Neural cell (in vitro differentiated cells): ENCODE measurements at regions not wholly inside any gene's neighbourhood (a gene's known extent, or its start where the extent isn't known, plus 50 kb on each side); places are given as distances from the start of the nearest gene placed in this dataset.
A peak's percentile ranks its signal among the peaks of the same experiment; 100 is the strongest.

ENCODE experiments used
- H2AFZ ChIP-seq: fragments of 200-600, 300-800 bp; sonication (generic), shearing (Covaris generic); 2 replicates; pipeline ENCODE4 v1.6.0; 2014; ENCODE audit warnings: low read depth, mild to moderate bottlenecking, antibody characterized with exemption, low read length, moderate library complexity
- H3F3A ChIP-seq: fragments of 200-600 bp; shearing (Covaris generic); 2 replicates; pipeline ENCODE4 v1.6.1; 2016; ENCODE audit warnings: mild to moderate bottlenecking, moderate library complexity, mixed read lengths, antibody characterized with exemption, low read length; ENCODE audit not compliant: insufficient read depth, poor library complexity, severe bottlenecking
- H3K27ac ChIP-seq: fragments of 200-600, 300-800 bp; sonication (generic), shearing (Covaris generic); 2 replicates; pipeline ENCODE4 v1.5.1; 2014; ENCODE audit warnings: mild to moderate bottlenecking, low read length, moderate library complexity
- H3K27me3 ChIP-seq: fragments of 300-800, 200-600 bp; sonication (generic), shearing (Covaris generic); 2 replicates; pipeline ENCODE4 v1.6.0; 2014; ENCODE audit warnings: mild to moderate bottlenecking, low read depth, low read length, moderate library complexity; ENCODE audit not compliant: insufficient read depth
- H3K36me3 ChIP-seq: fragments of 300-800, 200-600 bp; sonication (generic), shearing (Covaris generic); 2 replicates; pipeline ENCODE4 v1.5.1; 2014; ENCODE audit warnings: mild to moderate bottlenecking, antibody characterized with exemption, low read length, moderate library complexity; ENCODE audit not compliant: insufficient read depth
- H3K4me2 ChIP-seq: fragments of 300-800, 200-600 bp; sonication (generic), shearing (Covaris generic); 2 replicates; pipeline ENCODE4 v1.6.0; 2014; ENCODE audit warnings: mild to moderate bottlenecking, low read length
- H3K4me3 ChIP-seq: fragments of 300-800, 200-600 bp; sonication (generic), shearing (Covaris generic); 2 replicates; pipeline ENCODE4 v1.5.1; 2014; ENCODE audit warnings: mild to moderate bottlenecking, low read length, moderate library complexity
- H3K79me2 ChIP-seq: fragments of 200-600 bp; shearing (Covaris generic); replicated peaks from 2 replicates; pipeline ENCODE4 v1.6.0; 2014; ENCODE audit warnings: mild to moderate bottlenecking, low read length, moderate library complexity; ENCODE audit not compliant: insufficient read depth
- H3K9ac ChIP-seq: fragments of 300-800, 200-600 bp; sonication (generic), shearing (Covaris generic); 2 replicates; pipeline ENCODE4 v1.6.1; 2016; ENCODE audit warnings: mild to moderate bottlenecking, low read length, mixed read lengths
- H3K9me2 ChIP-seq: fragments of 200-600 bp; shearing (Covaris generic); 2 replicates; pipeline ENCODE4 v1.6.1; 2016; ENCODE audit warnings: mild to moderate bottlenecking, low read length, mixed read lengths; ENCODE audit not compliant: insufficient read depth
- H3K9me3 ChIP-seq: fragments of 200-600, 300-800 bp; sonication (generic), shearing (Covaris generic); 2 replicates; pipeline ENCODE4 v1.6.1; 2016; ENCODE audit warnings: mild to moderate bottlenecking, mixed run types, low read length, moderate library complexity, mixed read lengths
- H4K20me1 ChIP-seq: fragments of 200-600 bp; shearing (Covaris generic); 2 replicates; pipeline ENCODE4 v1.6.1; 2016; ENCODE audit warnings: mild to moderate bottlenecking, mixed run types; ENCODE audit not compliant: insufficient read depth
- EP300 ChIP-seq: fragments of 450-650 bp; conservative IDR thresholded peaks from 2 replicates; pipeline ENCODE4 v1.6.1; 2014; ENCODE audit warnings: antibody characterized with exemption, mild to moderate bottlenecking, moderate library complexity; ENCODE audit not compliant: poor library complexity, severe bottlenecking
- EZH2 ChIP-seq: fragments of 200-600, 300-800 bp; shearing (Covaris generic), sonication (generic); IDR thresholded peaks from 2 replicates; pipeline ENCODE4 v1.6.1; 2014; ENCODE audit warnings: antibody characterized with exemption, low read length, borderline replicate concordance, mild to moderate bottlenecking; ENCODE audit not compliant: insufficient read depth, poor library complexity, severe bottlenecking
- MXI1 ChIP-seq: fragments of 450-650 bp; conservative IDR thresholded peaks from 2 replicates; pipeline ENCODE4 v1.6.1; 2014; ENCODE audit warnings: antibody characterized with exemption, mild to moderate bottlenecking; ENCODE audit not compliant: poor library complexity, severe bottlenecking
- POLR2AphosphoS5 ChIP-seq: IDR thresholded peaks from 2 replicates; pipeline ENCODE4 v1.6.1; 2012
- RAD21 ChIP-seq: fragments of 450-650 bp; conservative IDR thresholded peaks from 2 replicates; pipeline ENCODE4 v1.6.1; 2014; ENCODE audit warnings: antibody characterized with exemption, mild to moderate bottlenecking, moderate library complexity
- REST ChIP-seq: IDR thresholded peaks from 2 replicates; pipeline ENCODE4 v1.6.1; 2012; ENCODE audit warnings: borderline replicate concordance
- SMC3 ChIP-seq: fragments of 450-650 bp; conservative IDR thresholded peaks from 2 replicates; pipeline ENCODE4 v1.6.1; 2014; ENCODE audit warnings: antibody characterized with exemption, mild to moderate bottlenecking, moderate library complexity; ENCODE audit not compliant: poor library complexity
- TAF1 ChIP-seq: IDR thresholded peaks from 2 replicates; pipeline ENCODE4 v1.6.1; 2012; ENCODE audit warnings: low read depth
- TF ChIP-seq, protein P1 (sequence below): fragments of 450-650 bp; IDR thresholded peaks from 2 replicates; pipeline ENCODE4 v1.5.1; 2014; ENCODE audit warnings: antibody characterized with exemption, mild to moderate bottlenecking, moderate library complexity; ENCODE audit not compliant: poor library complexity, severe bottlenecking

DNA sequence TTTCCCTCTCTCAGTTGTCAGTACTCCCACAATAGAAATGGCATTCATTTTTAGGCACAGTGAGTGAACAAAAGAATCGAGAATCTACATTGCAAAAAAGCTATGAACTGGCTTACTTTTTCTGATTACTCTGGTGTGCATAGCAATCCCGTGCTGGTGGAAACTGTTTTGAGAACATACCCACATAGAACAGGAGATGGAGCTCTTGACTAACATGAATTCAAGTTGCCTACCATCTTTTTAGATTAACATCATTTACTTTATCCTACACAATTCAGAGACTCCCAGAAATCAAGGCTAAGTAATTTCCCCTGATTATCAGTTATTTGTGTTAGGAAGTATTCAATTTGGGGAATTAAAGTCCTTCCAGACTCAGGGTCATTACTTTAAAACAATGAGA is 326.6 kb downstream of the ARPP21 start:
- no peaks in the 10 kb centered on the region for H3F3A ChIP-seq
- TF ChIP-seq TAF1 = no peak
- TF ChIP-seq POLR2AphosphoS5 = no peak
- TF ChIP-seq SMC3 = peak; percentile 98
- TF ChIP-seq, protein P1, sequence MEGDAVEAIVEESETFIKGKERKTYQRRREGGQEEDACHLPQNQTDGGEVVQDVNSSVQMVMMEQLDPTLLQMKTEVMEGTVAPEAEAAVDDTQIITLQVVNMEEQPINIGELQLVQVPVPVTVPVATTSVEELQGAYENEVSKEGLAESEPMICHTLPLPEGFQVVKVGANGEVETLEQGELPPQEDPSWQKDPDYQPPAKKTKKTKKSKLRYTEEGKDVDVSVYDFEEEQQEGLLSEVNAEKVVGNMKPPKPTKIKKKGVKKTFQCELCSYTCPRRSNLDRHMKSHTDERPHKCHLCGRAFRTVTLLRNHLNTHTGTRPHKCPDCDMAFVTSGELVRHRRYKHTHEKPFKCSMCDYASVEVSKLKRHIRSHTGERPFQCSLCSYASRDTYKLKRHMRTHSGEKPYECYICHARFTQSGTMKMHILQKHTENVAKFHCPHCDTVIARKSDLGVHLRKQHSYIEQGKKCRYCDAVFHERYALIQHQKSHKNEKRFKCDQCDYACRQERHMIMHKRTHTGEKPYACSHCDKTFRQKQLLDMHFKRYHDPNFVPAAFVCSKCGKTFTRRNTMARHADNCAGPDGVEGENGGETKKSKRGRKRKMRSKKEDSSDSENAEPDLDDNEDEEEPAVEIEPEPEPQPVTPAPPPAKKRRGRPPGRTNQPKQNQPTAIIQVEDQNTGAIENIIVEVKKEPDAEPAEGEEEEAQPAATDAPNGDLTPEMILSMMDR = peak; percentile 92
- TF ChIP-seq RAD21 = peak; percentile 97
- no peak for TF ChIP-seq EP300
- H2AFZ ChIP-seq = no peak overlapping the region
- H3K9me2 ChIP-seq = no peaks in the 10 kb centered on the region
- no peak overlapping the region for H3K4me3 ChIP-seq
- H3K4me2 ChIP-seq = no peak overlapping the region
- H3K9ac ChIP-seq = no peak overlapping the region
- no peaks in the 10 kb centered on the region for H3K79me2 ChIP-seq
- no peaks in the 10 kb centered on the region for H3K36me3 ChIP-seq
- no peaks in the 10 kb centered on the region for H4K20me1 ChIP-seq
- H3K27me3 ChIP-seq = no peaks in the 10 kb centered on the region
- no peaks in the 10 kb centered on the region for H3K9me3 ChIP-seq
- H3K27ac ChIP-seq = no peak overlapping the region

DNA sequence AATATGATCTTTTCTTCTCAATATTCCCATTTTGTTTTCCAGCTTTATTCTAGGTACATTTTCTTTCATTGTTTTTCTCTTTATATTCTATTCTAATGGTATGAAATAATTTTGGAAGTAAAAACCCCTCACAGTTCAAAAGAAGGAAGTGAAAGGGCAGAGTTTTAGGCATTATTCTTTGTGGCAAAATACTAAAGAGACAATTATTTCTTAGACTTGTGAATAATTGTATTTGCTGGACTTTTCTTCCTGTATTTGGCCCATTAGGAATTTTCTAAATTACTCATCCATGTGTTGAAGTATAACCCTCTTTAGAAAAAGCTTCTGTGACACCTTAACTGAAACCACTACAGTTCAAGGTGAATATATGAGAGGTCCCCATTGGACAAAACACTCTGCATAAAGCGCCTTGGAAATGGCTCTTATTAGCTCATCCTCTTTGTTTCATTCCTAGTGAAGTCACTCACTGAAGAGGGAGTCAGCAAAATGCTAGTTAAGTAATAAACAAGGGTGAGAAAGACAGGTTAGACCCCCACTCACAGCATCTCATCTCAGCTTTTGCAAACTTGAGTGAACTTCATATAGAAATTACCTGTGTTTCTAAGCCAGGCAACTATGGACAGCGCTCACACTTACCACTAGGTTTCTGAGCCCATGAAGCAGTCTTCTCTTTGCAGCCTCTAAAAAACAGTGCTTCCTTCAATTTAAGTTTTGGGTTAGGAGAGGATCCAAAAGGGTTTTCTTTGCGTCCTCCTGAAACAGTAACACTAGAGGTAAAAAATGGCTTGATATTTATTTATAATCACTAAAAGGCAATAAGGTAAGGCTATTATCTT is 327.5 kb downstream of the ARPP21 start:
- Histone ChIP-seq H2AFZ (no peak overlapping the region), H4K20me1 (no peaks in the 10 kb centered on the region), H3K4me3 (no peak overlapping the region), H3F3A (no peaks in the 10 kb centered on the region), H3K79me2 (no peaks in the 10 kb centered on the region), H3K27me3 (no peaks in the 10 kb centered on the region), H3K27ac (no peak overlapping the region), H3K9me2 (no peaks in the 10 kb centered on the region), H3K9me3 (no peaks in the 10 kb centered on the region), H3K4me2 (no peak overlapping the region), H3K9ac (no peak overlapping the region), H3K36me3 (no peaks in the 10 kb centered on the region)
- no peak for TF ChIP-seq RAD21
- no peak for TF ChIP-seq REST
- no peak for TF ChIP-seq TAF1

GRCh38 chr3:35968043-35968622 is 328.8 kb downstream of the ARPP21 start:
- no peaks in the 10 kb centered on the region for H3K9me2 ChIP-seq
- no peaks in the 10 kb centered on the region for H3K27me3 ChIP-seq
- no peak overlapping the region for H3K27ac ChIP-seq
- H3K79me2 ChIP-seq = no peaks in the 10 kb centered on the region
- H2AFZ ChIP-seq = no peak overlapping the region
- no peaks in the 10 kb centered on the region for H3F3A ChIP-seq
- H3K9me3 ChIP-seq = no peaks in the 10 kb centered on the region
- TF ChIP-seq EZH2 (no peak), MXI1 (no peak), REST (no peak), TAF1 (no peak), POLR2AphosphoS5 (no peak), RAD21 (peak; percentile 26)
- TF ChIP-seq, protein P1 = peak; percentile 11
- no peak overlapping the region for H3K4me3 ChIP-seq
- H3K4me2 ChIP-seq = no peak overlapping the region
- no peaks in the 10 kb centered on the region for H3K36me3 ChIP-seq
- H3K9ac ChIP-seq = no peak overlapping the region
- H4K20me1 ChIP-seq = no peaks in the 10 kb centered on the region
